OCI-LY3 (cell line): ENCODE measurements at regions not wholly inside any gene's neighbourhood (a gene's known extent, or its start where the extent isn't known, plus 50 kb on each side); places are given as distances from the start of the nearest gene placed in this dataset.

Source experiments
- EZH2phosphoT487 ChIP-seq: fragments of 200-600 bp; shearing (Covaris generic); IDR thresholded peaks from 2 replicates; pipeline ENCODE4 v1.6.1; 2018; ENCODE audit warnings: antibody characterized with exemption, mixed run types, low read depth
- TF ChIP-seq, protein P1 (sequence below): fragments of 200-600, 300-600 bp; sonication (generic); IDR thresholded peaks from 2 replicates; pipeline ENCODE4 v1.5.1; 2014; ENCODE audit warnings: antibody characterized with exemption, low read length, low read depth

DNA sequence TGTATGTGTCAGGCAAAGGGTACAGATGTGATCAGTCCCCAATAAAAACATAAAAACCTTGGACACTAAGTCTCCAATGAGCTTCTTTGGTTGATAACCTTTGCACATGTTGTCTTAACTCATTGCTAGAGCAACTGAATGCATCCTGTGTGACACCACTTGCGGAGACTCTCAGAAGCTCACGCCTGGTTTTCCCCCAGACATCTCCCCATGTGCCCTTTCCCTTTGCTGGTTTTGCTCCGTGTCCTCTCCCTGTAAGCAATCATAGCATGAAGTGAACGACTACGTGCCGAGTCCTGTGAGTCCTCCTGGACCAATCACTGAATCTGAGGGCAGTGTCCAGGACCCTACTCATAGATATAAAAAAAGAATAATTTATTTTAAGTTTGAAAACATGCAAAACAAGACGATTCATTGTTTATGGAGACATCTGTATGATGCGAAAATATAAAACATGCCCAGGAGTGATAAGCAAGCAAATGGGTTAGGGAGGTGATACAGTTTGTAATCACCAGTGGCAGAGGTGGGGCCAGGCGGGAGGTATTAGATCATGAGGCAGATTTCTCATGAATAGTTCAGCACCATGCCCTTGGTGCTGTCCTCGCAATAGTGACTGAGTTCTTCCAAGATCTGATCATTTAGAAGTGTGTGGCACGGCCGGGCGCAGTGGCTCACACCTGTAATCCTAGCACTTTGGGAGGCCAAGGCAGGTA, 115.5 kb downstream of the MED10 start:
- TF ChIP-seq, protein P1, sequence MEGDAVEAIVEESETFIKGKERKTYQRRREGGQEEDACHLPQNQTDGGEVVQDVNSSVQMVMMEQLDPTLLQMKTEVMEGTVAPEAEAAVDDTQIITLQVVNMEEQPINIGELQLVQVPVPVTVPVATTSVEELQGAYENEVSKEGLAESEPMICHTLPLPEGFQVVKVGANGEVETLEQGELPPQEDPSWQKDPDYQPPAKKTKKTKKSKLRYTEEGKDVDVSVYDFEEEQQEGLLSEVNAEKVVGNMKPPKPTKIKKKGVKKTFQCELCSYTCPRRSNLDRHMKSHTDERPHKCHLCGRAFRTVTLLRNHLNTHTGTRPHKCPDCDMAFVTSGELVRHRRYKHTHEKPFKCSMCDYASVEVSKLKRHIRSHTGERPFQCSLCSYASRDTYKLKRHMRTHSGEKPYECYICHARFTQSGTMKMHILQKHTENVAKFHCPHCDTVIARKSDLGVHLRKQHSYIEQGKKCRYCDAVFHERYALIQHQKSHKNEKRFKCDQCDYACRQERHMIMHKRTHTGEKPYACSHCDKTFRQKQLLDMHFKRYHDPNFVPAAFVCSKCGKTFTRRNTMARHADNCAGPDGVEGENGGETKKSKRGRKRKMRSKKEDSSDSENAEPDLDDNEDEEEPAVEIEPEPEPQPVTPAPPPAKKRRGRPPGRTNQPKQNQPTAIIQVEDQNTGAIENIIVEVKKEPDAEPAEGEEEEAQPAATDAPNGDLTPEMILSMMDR: no peak
- TF ChIP-seq EZH2phosphoT487: no peak
